ENCODE measurements at regions not wholly inside any gene's neighbourhood (a gene's known extent, or its start where the extent isn't known, plus 50 kb on each side); places are given as distances from the start of the nearest gene placed in this dataset.

DNA sequence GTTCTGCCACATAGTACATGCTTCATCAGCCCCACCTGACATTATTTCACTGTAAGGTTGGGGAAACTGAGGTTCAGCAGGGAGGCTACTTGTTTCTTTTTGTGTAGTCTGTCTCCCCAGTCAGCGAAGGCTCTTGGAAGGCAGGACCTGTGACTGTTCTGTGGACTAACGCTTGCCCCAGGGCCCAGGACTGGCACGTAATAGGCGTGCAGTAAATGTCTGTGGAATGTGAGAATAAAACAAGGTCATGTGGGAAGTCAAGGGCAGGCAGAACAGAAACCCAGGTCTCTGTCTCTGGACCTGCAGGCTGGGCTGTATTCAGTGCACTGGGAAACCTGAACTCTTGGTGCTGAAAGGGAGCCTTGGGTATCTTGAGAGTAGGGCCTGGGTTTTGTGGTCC is 168.7 kb downstream of the RPS24 start:
- H3K4me3 ChIP-seq = no peak overlapping the region
- H3K9ac ChIP-seq (ENCODE audit: insufficient read length) = no peak overlapping the region
- no peak for DNase-seq (ENCODE audit: low read depth, low spot score)
- TF ChIP-seq POLR2AphosphoS5 (IDR thresholded peaks at IDR 0.05; ENCODE audit: borderline replicate concordance, low read depth, low read length) = no peak
- no peak for TF ChIP-seq EZH2 (IDR thresholded peaks at IDR 0.05)
- no peak for TF ChIP-seq FOXP2 (optimal IDR thresholded peaks at IDR 0.05; ENCODE audit: control extremely low read depth, extremely low read length, insufficient read depth)
- H3K27ac ChIP-seq = no peak overlapping the region
- H3K36me3 ChIP-seq (ENCODE audit: insufficient read depth, low read length) = no peaks in the 10 kb centered on the region
- H3K9me3 ChIP-seq (ENCODE audit: low read depth, low read length) = no peaks in the 10 kb centered on the region

DNA sequence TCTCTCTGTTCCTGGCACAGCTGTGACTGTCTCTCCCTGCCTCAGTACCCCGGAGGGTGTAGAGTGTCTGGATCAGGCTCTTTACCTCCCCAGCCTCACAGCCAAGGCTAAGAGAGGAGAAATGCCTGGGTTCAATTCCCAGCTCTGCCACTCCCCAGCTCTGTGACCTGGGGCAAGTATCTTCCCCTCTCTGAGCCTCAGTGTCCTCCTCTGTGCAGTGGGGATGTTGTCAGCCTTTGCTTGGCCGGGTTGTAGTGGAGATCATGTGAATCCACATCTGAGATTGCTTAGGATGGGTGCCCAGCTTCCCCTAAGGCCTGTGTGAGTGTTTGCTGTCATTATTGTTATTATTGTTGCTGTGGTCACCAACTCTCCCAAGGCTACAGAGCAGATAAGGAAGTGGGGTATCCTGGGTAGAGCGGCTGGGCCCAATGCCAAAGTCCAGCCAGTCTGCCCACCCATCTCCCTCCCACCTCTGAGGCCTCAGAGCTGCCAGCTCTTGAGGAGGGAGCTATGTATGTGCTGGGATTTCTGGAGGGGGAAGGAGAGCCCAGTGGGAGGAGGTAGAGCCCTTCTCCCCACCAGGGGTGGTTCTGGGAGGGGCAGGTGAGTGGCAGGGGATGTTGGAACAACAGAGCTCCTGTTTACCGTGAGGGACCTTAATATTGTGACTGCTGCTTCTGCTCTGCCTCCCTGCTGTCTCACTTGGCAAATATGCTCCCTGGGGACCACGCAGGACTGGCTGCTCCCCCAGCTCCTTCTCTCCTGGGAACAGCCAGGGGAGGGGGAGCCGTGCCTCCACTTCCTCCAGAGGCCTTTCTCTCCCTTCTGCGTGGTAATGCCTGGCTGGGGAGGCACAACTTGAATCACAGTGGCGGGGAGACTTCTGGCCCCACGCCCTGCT is 170.5 kb downstream of the RPS24 start:
- Histone ChIP-seq H3K36me3 (ENCODE audit: insufficient read depth, low read length) (no peaks in the 10 kb centered on the region), H3K27ac (no peak overlapping the region), H3K4me3 (no peak overlapping the region), H3K9me3 (ENCODE audit: low read depth, low read length) (no peaks in the 10 kb centered on the region), H3K9ac (ENCODE audit: insufficient read length) (no peak overlapping the region)
- DNase-seq (ENCODE audit: low read depth, low spot score) = no peak
- TF ChIP-seq FOXP2 (optimal IDR thresholded peaks at IDR 0.05; ENCODE audit: control extremely low read depth, extremely low read length, insufficient read depth) = no peak
- no peak for TF ChIP-seq POLR2AphosphoS5 (IDR thresholded peaks at IDR 0.05; ENCODE audit: borderline replicate concordance, low read depth, low read length)
- TF ChIP-seq EZH2 (IDR thresholded peaks at IDR 0.05) = no peak

DNA sequence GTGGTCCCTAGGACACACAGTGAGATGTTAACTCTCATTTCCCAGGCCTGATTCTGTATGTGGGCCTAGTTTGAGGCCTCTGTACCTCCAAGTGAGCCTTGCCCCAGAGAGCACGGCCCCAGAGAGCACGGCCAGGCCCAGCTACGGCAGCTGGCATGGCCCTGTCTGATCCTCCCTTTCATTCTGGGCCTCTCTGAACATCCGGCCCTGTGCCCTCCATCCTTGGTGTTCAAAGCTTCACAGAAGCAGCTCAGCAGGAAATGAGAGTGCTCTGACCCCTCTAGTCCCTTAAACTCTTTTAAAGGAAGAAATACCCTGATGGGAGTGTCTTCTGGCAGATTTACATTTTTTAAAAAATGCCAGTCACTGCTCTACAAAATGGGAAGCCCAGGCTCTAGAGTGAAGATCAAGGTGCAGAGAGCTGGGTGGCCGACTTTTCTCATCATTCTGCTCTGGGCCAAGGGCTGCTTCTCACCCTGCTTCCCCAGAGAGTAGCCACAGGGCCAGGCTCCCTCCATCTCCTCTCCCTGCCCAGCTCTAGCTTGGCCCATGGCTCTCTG is 171.9 kb downstream of the RPS24 start:
- no peak overlapping the region for H3K4me3 ChIP-seq
- H3K27ac ChIP-seq = no peak overlapping the region
- no peak overlapping the region for H3K9ac ChIP-seq (ENCODE audit: insufficient read length)
- H3K36me3 ChIP-seq (ENCODE audit: insufficient read depth, low read length) = no peaks in the 10 kb centered on the region
- no peak for DNase-seq (ENCODE audit: low read depth, low spot score)
- TF ChIP-seq POLR2AphosphoS5 (IDR thresholded peaks at IDR 0.05; ENCODE audit: borderline replicate concordance, low read depth, low read length) = no peak
- TF ChIP-seq EZH2 (IDR thresholded peaks at IDR 0.05) = no peak
- TF ChIP-seq FOXP2 (optimal IDR thresholded peaks at IDR 0.05; ENCODE audit: control extremely low read depth, extremely low read length, insufficient read depth) = no peak
- H3K9me3 ChIP-seq (ENCODE audit: low read depth, low read length) = no peaks in the 10 kb centered on the region

DNA sequence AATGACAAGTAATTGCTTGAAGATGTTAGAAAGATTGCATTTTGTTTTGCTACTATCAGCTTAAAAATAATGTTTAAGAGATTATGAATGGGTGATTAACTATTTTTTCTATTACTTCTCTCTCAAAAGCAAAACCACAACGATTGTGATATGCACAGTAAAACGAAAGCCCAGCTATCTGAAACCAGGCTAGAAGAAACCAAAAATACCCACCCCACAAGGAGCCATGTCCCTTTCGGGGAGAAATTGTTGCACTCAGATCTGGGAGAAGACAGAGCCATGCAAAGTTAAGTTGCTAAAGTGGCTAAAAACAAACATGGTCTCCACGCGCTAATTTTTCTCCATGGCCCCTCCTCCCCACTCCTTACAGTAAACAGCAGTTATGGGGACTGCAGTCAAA is 173.6 kb downstream of the RPS24 start:
- no peak for TF ChIP-seq POLR2AphosphoS5 (IDR thresholded peaks at IDR 0.05; ENCODE audit: borderline replicate concordance, low read depth, low read length)
- TF ChIP-seq EZH2 (IDR thresholded peaks at IDR 0.05) = no peak
- no peak for TF ChIP-seq FOXP2 (optimal IDR thresholded peaks at IDR 0.05; ENCODE audit: control extremely low read depth, extremely low read length, insufficient read depth)
- peak overlapping the region; percentile 36 for H3K4me3 ChIP-seq
- H3K9me3 ChIP-seq (ENCODE audit: low read depth, low read length) = no peaks in the 10 kb centered on the region
- peak overlapping the region; percentile 84 for H3K27ac ChIP-seq
- H3K9ac ChIP-seq (ENCODE audit: insufficient read length) = peak overlapping the region; percentile 51
- no peak for DNase-seq (ENCODE audit: low read depth, low spot score)
- H3K36me3 ChIP-seq (ENCODE audit: insufficient read depth, low read length) = no peaks in the 10 kb centered on the region

DNA sequence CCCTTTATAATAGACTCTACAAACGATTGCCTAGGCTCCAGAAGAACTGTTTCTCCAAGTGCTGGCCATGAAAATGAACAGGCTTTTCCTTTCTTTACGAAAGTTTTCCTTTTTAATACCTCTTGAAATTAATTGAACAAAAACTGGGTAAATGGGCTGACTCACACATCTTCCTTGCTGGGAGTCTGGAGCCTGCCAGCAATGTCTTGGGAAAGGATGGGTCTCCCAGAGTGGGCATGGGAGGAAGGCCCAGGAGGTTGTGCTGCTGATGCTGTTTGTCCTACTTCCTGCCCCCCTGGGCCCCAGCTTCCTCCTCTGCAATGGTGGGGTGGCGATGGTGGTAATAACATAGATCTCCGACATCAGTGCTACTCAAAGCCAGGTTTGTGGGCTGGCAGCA is 174.1 kb downstream of the RPS24 start:
- Histone ChIP-seq H3K9ac (ENCODE audit: insufficient read length) (no peak overlapping the region), H3K4me3 (peak overlapping the region; percentile 36; the same call in 1 of the 2 replicates), H3K36me3 (ENCODE audit: insufficient read depth, low read length) (no peaks in the 10 kb centered on the region), H3K9me3 (ENCODE audit: low read depth, low read length) (no peaks in the 10 kb centered on the region), H3K27ac (peak overlapping the region; percentile 84; the same call in 1 of the 2 replicates)
- TF ChIP-seq EZH2 (IDR thresholded peaks at IDR 0.05) (no peak), POLR2AphosphoS5 (IDR thresholded peaks at IDR 0.05; ENCODE audit: borderline replicate concordance, low read depth, low read length) (no peak), FOXP2 (optimal IDR thresholded peaks at IDR 0.05; ENCODE audit: control extremely low read depth, extremely low read length, insufficient read depth) (no peak)
- no peak for DNase-seq (ENCODE audit: low read depth, low spot score)

DNA sequence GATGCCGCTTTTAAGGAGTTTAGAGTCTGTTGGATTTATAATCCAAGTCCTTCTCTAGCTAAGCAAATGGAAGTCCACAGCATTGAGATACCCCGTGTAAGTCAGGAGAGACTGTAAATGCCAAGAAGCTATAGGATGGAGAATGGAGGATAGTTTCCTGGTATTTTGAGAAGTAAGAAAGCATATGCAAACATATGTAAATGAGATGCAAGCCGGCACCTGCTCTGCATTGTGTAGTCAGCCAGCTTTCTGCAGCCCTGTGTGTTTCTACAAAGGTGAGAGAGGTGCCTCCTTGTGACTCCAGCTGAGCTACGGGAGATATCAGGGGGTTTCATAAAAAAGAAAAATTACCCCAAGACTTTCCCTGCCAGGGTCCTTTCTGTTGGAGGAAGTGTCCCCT is 176.3 kb downstream of the RPS24 start:
- no peak overlapping the region for H3K27ac ChIP-seq
- DNase-seq (ENCODE audit: low read depth, low spot score) = no peak
- no peaks in the 10 kb centered on the region for H3K36me3 ChIP-seq (ENCODE audit: insufficient read depth, low read length)
- H3K9ac ChIP-seq (ENCODE audit: insufficient read length) = no peak overlapping the region
- TF ChIP-seq POLR2AphosphoS5 (IDR thresholded peaks at IDR 0.05; ENCODE audit: borderline replicate concordance, low read depth, low read length) (no peak), EZH2 (IDR thresholded peaks at IDR 0.05) (no peak), FOXP2 (optimal IDR thresholded peaks at IDR 0.05; ENCODE audit: control extremely low read depth, extremely low read length, insufficient read depth) (no peak)
- no peaks in the 10 kb centered on the region for H3K9me3 ChIP-seq (ENCODE audit: low read depth, low read length)
- no peak overlapping the region for H3K4me3 ChIP-seq

DNA sequence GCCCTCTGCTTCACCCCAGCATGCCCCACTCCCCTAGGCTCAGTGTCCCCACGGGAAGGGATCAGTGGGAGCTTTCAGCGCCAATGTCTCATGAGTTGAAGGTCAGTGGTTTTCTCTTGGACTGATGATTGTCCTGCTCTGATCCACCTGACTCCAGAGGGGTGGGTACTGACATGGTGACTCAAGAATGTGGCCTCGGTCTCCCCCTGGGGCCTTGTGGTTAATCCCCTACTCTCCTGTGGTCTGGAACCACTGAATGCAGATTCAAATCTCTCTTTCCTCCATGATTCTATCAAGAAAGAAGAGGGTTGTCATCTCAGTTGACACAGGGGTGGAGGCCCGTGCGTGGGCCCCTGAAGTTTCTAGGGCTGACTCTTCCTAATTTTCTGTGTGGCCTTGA is 176.9 kb downstream of the RPS24 start:
- TF ChIP-seq FOXP2 (optimal IDR thresholded peaks at IDR 0.05; ENCODE audit: control extremely low read depth, extremely low read length, insufficient read depth) (no peak), POLR2AphosphoS5 (IDR thresholded peaks at IDR 0.05; ENCODE audit: borderline replicate concordance, low read depth, low read length) (no peak), EZH2 (IDR thresholded peaks at IDR 0.05) (no peak)
- Histone ChIP-seq H3K27ac (no peak overlapping the region), H3K9me3 (ENCODE audit: low read depth, low read length) (no peaks in the 10 kb centered on the region), H3K36me3 (ENCODE audit: insufficient read depth, low read length) (no peaks in the 10 kb centered on the region), H3K9ac (ENCODE audit: insufficient read length) (no peak overlapping the region), H3K4me3 (no peak overlapping the region)
- DNase-seq (ENCODE audit: low read depth, low spot score) = no peak

DNA sequence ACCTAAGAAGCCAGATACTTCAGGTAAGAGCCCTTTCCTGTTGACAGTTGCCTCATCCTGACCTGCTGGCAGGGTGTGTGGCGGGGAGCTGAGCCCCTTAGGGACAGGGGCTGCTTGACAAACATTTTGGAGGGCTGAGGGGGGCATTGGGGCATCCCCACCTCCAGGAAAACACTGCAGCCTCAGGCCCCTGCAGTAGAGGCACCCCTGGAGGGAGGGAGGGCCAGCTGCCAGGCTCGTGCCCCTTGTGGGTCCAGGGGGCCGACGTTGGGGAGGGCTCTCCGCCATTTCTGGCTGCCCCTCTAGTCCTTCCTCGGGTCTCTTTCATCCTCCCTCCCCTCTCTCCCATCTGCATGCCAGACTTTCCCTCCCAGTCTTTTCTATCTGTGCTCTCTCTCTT is 177.3 kb downstream of the RPS24 start:
- Histone ChIP-seq H3K9ac (ENCODE audit: insufficient read length) (no peak overlapping the region), H3K9me3 (ENCODE audit: low read depth, low read length) (no peaks in the 10 kb centered on the region), H3K4me3 (no peak overlapping the region), H3K36me3 (ENCODE audit: insufficient read depth, low read length) (no peaks in the 10 kb centered on the region), H3K27ac (no peak overlapping the region)
- TF ChIP-seq EZH2 (IDR thresholded peaks at IDR 0.05) (no peak), FOXP2 (optimal IDR thresholded peaks at IDR 0.05; ENCODE audit: control extremely low read depth, extremely low read length, insufficient read depth) (no peak), POLR2AphosphoS5 (IDR thresholded peaks at IDR 0.05; ENCODE audit: borderline replicate concordance, low read depth, low read length) (no peak)
- no peak for DNase-seq (ENCODE audit: low read depth, low spot score)

Data from SK-N-MC (cell line).